DMS153 (cell line): ENCODE measurements at regions not wholly inside any gene's neighbourhood (a gene's known extent, or its start where the extent isn't known, plus 50 kb on each side); places are given as distances from the start of the nearest gene placed in this dataset.

Experiments used
- DNase-seq: peaks from one replicate; lab custom pipeline; 2025; lab: John Stamatoyannopoulos, UW

- DNase-seq: no peak
These were observed 401.8 kb downstream of the ARHGEF28 start for GRCh38 chr5:74027732-74028338.

- DNase-seq: no peak
These were observed 400.3 kb downstream of the ARHGEF28 start for GRCh38 chr5:74026310-74026709.

GRCh38 chr5:74021126-74021525 is 395.1 kb downstream of the ARHGEF28 start:
- DNase-seq: no peak

GRCh38 chr5:74020503-74020902 is 394.5 kb downstream of the ARHGEF28 start:
- DNase-seq: peak; percentile 48

GRCh38 chr5:74019923-74020322 is 393.9 kb downstream of the ARHGEF28 start:
- DNase-seq: no peak

- DNase-seq: peak; percentile 67
These were observed 391.8 kb downstream of the ARHGEF28 start for GRCh38 chr5:74017786-74018211.

GRCh38 chr5:74017112-74017511 is 391.1 kb downstream of the ARHGEF28 start:
- DNase-seq: no peak

- no peak for DNase-seq
These were observed 390.4 kb downstream of the ARHGEF28 start for GRCh38 chr5:74016373-74016772.

- no peak for DNase-seq
These were observed 389.7 kb downstream of the ARHGEF28 start for GRCh38 chr5:74015716-74016115.

GRCh38 chr5:74013222-74013621 is 387.2 kb downstream of the ARHGEF28 start:
- DNase-seq: no peak

GRCh38 chr5:74009502-74009901 is 383.5 kb downstream of the ARHGEF28 start:
- DNase-seq: no peak

- no peak for DNase-seq
These were observed 381.2 kb downstream of the ARHGEF28 start for GRCh38 chr5:74007193-74007592.

- no peak for DNase-seq
These were observed 373.3 kb downstream of the ARHGEF28 start for GRCh38 chr5:73999297-73999696.

- DNase-seq: peak; percentile 23
These were observed 372.5 kb downstream of the ARHGEF28 start for GRCh38 chr5:73998489-73998888.

GRCh38 chr5:73997960-73998359 is 372.0 kb downstream of the ARHGEF28 start:
- DNase-seq: no peak

GRCh38 chr5:73996151-73996755 is 370.3 kb downstream of the ARHGEF28 start:
- DNase-seq: no peak

- DNase-seq: no peak
These were observed 369.0 kb downstream of the ARHGEF28 start for GRCh38 chr5:73994963-73995362.
